AG04449 (cell line): ENCODE measurements at regions not wholly inside any gene's neighbourhood (a gene's known extent, or its start where the extent isn't known, plus 50 kb on each side); places are given as distances from the start of the nearest gene placed in this dataset.

Experiments used
- CTCF ChIA-PET: fragments of 350-600 bp; formaldehyde crosslinking; extraction: SDS; loops from one replicate; lab custom pipeline; 2021; ENCODE audit warnings: antibody characterized with exemption; lab: Yijun Ruan, JAX
- POLR2A ChIA-PET: fragments of 400-600, 350-600 bp; formaldehyde crosslinking; extraction: SDS; loops from one replicate; lab custom pipeline; 2020; ENCODE audit warnings: antibody characterized with exemption, inconsistent platforms; lab: Yijun Ruan, JAX
- DNase-seq: peaks from one replicate; pipeline ENCODE4 v3.0.0-alpha.2; 2010; ENCODE audit warnings: low read depth, low spot score
- H3K4me3 ChIP-seq: 2 replicates; pipeline ENCODE4 v1.5.1; 2011; ENCODE audit warnings: low read depth, mild to moderate bottlenecking, control low read depth, low read length
- CTCF ChIP-seq: IDR thresholded peaks from one replicate; pipeline ENCODE4 v1.5.1; 2011; ENCODE audit warnings: mild to moderate bottlenecking, moderate library complexity, low read length, control low read depth, inconsistent platforms; ENCODE audit not compliant: insufficient read depth; ENCODE audit errors: missing control alignments

GRCh38 chr7:79681454-79681853, 228.0 kb upstream of the MAGI2 start:
- ChIA-PET CTCF (no interaction called here), POLR2A (no interaction called here)
- DNase-seq, result no peak
- TF ChIP-seq CTCF, result no peak
- H3K4me3 ChIP-seq, result no peak overlapping the region

DNA sequence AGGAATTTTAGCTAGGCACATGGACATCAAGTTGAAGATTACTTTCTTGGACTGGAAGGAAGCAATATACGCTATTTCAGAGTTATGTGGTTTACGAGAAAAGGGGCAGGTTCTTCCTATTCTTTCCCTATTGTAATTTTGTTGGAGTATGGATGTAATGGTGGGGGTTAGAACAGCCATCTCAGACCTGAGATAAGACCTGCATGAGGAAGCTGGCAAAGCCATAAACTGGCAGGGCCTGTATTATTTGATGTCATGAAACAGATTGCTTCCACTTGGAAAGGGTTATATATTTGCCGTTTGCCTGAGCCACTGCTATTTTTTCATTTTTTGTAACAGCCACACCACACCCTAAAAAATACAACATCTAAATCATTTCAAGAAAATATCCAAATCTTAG, 220.5 kb upstream of the MAGI2 start:
- POLR2A ChIA-PET, result no interaction called here
- TF ChIP-seq CTCF, result no peak
- no peak overlapping the region for H3K4me3 ChIP-seq
- no peak for DNase-seq
- CTCF ChIA-PET, result no interaction called here

DNA sequence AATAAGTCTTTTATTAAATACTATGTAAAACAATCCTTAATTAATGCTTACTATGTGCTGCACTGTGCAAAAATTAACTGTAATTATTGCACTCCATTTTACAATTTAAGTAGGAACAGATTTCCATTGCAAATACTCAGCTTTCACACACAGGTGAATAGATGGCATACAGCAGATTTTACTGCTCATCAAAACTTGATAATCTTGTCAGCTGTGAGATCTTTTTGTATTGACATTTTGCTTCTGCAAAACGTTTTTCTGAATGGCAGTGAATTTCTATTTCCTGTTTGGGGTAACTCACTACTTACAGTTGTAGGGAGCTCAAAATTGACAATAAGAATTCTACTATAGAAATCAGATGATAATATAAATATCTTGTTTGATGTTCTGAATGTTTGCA, 220.0 kb upstream of the MAGI2 start:
- TF ChIP-seq CTCF, result no peak
- POLR2A ChIA-PET, result no interaction called here
- CTCF ChIA-PET, result no interaction called here
- H3K4me3 ChIP-seq, result no peak overlapping the region
- DNase-seq, result no peak

GRCh38 chr7:79668292-79668691, 214.8 kb upstream of the MAGI2 start:
- no peak for TF ChIP-seq CTCF
- ChIA-PET POLR2A (no interaction called here), CTCF (no interaction called here)
- no peak overlapping the region for H3K4me3 ChIP-seq
- no peak for DNase-seq

- POLR2A ChIA-PET, result no interaction called here
- H3K4me3 ChIP-seq, result no peak overlapping the region
- no peak for DNase-seq
- TF ChIP-seq CTCF, result no peak
- CTCF ChIA-PET, result no interaction called here
These were observed 213.0 kb upstream of the MAGI2 start for GRCh38 chr7:79666472-79666871.

DNA sequence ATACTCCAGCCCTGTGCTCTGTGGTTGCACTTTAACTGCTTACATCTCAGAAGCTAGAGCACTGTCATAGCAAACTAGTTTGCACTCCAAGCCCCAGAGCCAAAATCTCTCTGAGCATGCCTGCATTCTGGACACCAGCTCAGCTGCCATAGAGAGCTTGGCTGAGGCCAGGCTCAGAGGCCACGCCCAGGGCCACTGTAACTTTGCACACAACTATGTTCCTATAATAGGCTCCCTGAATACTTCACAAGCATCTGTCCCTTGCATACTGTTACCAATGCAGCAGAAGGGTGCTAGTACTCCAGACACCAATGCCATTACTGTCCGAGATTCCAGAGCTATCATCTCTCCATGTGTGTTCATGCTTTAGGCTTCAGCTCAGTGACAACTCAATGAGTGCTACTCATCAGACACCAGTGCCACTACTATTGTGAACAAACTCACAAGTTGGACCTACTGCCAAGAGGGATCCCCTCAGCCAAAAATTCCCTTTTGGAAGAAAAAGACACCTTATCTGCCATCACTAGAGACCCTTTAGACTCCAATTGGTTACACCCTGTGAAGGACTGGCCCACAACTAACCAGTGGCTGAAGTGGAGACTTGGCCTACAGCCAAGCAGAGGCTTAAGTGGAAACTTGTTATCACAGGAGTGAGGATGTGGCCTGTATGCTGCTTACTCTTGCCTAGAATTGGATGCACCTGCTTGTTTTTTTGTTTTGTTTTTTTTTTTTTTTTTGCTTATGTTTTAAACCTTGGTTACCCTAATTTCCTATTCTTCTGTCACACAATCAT, 211.6 kb upstream of the MAGI2 start:
- ChIA-PET POLR2A (no interaction called here), CTCF (interaction anchor here (0.7 kb wide), 1 partner anchor 67 kb away, joined by 4 read pairs; no protein-coding TSS in a partner anchor)
- DNase-seq, result no peak
- TF ChIP-seq CTCF, result no peak
- no peak overlapping the region for H3K4me3 ChIP-seq
